ENCODE measurements at regions not wholly inside any gene's neighbourhood (a gene's known extent, or its start where the extent isn't known, plus 50 kb on each side); places are given as distances from the start of the nearest gene placed in this dataset.

GRCh38 chrX:39640866-39641265 lies 456.9 kb downstream of the BCOR start:
- TF ChIP-seq, protein P1, sequence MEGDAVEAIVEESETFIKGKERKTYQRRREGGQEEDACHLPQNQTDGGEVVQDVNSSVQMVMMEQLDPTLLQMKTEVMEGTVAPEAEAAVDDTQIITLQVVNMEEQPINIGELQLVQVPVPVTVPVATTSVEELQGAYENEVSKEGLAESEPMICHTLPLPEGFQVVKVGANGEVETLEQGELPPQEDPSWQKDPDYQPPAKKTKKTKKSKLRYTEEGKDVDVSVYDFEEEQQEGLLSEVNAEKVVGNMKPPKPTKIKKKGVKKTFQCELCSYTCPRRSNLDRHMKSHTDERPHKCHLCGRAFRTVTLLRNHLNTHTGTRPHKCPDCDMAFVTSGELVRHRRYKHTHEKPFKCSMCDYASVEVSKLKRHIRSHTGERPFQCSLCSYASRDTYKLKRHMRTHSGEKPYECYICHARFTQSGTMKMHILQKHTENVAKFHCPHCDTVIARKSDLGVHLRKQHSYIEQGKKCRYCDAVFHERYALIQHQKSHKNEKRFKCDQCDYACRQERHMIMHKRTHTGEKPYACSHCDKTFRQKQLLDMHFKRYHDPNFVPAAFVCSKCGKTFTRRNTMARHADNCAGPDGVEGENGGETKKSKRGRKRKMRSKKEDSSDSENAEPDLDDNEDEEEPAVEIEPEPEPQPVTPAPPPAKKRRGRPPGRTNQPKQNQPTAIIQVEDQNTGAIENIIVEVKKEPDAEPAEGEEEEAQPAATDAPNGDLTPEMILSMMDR (IDR thresholded peaks at IDR 0.05; ENCODE audit: borderline replicate concordance, insufficient read depth, low read depth, low read length), result no peak
- no peak overlapping the region for H3K4me3 ChIP-seq (ENCODE audit: low read depth, low read length)

- no peak overlapping the region for H3K4me3 ChIP-seq (ENCODE audit: low read depth, low read length)
- TF ChIP-seq, protein P1 (IDR thresholded peaks at IDR 0.05; ENCODE audit: borderline replicate concordance, insufficient read depth, low read depth, low read length), result no peak
These were observed 455.7 kb downstream of the BCOR start for GRCh38 chrX:39642071-39642470.

DNA sequence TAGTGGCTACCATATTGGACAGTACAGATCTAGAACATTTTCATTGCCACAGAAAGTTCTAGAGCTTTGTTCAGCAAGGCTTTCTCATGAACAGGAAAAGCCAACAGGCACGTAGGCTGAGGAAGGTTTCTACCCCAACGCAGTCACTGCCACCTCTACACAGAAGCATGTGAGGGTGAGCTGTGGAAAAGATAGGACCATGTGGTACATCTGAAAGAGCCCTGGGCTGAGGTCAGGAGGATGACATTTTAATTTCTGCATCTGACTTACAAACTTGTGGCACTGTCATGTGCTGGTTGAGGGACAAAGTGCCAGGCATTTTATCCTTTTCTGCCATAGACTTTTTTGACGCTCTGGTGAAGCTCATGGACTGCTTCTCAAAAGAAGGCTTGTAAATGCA lies 454.2 kb downstream of the BCOR start:
- H3K4me3 ChIP-seq (ENCODE audit: low read depth, low read length), result no peak overlapping the region
- TF ChIP-seq, protein P1 (IDR thresholded peaks at IDR 0.05; ENCODE audit: borderline replicate concordance, insufficient read depth, low read depth, low read length), result no peak

- H3K4me3 ChIP-seq (ENCODE audit: low read depth, low read length), result no peak overlapping the region
- TF ChIP-seq, protein P1 (IDR thresholded peaks at IDR 0.05; ENCODE audit: borderline replicate concordance, insufficient read depth, low read depth, low read length), result no peak
These were observed 452.4 kb downstream of the BCOR start for GRCh38 chrX:39645178-39645895.

DNA sequence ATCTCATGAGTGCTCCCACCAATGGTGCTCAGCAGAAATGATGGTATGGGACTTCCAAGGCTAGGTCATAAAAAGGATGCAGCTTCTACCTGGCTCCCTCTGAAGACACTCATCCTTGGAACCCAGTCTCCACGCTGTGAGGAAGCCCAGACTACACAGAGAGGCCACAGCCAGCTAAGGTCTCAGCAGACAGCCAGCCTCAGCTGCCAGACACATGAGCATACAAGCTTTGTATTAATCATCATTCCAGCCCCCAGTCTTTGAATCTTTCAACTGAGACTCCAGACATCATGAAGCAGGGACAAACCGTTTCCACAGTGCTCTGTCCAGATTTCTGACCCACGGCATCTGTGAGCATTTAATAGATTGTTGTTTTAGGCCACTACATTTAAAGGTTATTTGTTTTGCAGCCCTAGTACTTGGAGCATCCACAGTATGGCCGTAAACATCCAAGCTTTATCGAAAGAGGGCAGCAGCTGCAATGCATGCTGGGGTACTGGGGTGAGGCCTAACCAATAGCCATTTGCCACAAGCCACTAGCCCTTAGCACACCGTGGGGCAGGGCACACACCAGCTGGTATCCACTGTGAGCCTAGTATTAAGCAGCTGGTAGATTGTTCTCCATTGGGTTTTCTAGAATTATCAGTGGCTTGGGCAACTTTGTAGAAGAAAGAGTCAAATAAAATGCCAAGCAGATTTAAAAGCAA lies 449.1 kb downstream of the BCOR start:
- H3K4me3 ChIP-seq (ENCODE audit: low read depth, low read length), result no peak overlapping the region
- TF ChIP-seq, protein P1 (IDR thresholded peaks at IDR 0.05; ENCODE audit: borderline replicate concordance, insufficient read depth, low read depth, low read length), result no peak

DNA sequence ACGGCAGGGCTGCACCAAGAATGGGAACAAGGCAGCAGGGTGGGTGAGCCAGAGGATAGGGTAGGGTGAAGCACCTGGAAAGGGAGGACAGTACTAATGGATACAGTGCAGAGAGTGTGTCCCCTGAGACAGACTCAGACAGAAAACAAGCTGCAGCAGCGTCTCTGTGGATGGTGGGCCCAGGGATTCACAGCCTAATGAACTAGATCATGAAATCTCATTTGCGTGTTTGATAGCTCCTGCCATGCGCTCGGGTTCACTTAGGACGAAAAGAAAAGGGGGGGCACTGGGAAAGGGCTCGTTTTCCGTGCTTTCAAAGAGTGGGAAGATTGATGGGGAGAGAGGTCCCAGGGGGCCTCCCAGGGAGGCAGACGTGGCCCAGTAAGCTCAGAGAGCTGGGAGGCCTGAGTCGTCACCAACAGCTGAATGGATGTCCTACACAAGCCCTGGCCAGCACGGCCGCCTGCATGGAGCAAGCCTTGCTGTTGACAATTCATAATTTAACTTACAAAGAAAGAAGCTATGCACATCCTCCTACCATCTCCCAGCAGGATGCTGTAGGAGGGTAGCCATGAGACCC lies 446.9 kb downstream of the BCOR start:
- TF ChIP-seq, protein P1 (IDR thresholded peaks at IDR 0.05; ENCODE audit: borderline replicate concordance, insufficient read depth, low read depth, low read length), result no peak
- no peak overlapping the region for H3K4me3 ChIP-seq (ENCODE audit: low read depth, low read length)

All from GM12875 (cell line).